HT1080 (cell line): ENCODE measurements at regions not wholly inside any gene's neighbourhood (a gene's known extent, or its start where the extent isn't known, plus 50 kb on each side); places are given as distances from the start of the nearest gene placed in this dataset.

ENCODE experiments used
- DNase-seq: peaks from one replicate; pipeline ENCODE4 v3.0.0-alpha.2; 2015; ENCODE audit warnings: low read depth

DNA sequence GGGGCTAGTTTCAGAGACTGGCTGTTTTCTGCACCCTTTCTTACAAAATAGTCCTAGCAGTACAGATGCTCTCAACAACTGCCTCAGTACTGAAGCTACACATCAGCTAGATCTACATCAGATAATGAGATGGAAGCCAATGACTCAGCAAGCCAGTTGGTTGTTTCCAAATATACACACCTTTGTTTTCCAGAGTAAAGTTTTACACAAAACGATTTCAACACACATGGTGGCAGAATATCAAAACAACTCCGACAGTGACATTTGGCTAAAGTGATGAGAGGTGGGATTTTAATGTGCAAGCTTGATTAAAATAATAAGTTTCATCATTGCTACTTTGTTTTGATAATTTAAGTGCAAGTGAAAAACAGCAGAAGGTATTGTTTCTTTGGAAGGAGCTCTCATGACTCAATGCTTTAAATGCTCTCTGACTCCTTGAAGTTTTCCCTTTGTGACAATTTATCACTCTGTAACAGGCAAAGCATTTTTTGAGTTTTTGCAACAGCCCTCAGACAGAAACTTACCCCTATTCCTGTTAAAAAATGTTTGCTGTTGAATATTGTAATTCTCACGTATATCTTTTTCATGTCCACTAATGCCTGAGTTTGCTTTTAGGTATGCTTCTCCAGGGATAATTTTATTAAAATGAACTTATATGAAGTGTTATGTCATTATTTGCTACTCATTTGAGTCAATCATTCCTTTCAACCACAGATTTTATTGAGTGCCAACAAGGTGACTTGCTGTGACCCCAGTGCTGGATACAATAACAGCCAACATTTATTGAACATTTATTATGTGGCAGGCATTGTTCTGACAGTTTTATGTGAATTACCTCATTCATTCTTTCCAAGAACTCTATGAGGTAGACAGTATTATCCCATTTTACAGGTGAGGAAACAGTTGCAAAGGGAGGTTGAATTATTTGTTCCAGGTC, 882.0 kb downstream of the TFAP2A start:
- DNase-seq, result peak; percentile 8

DNA sequence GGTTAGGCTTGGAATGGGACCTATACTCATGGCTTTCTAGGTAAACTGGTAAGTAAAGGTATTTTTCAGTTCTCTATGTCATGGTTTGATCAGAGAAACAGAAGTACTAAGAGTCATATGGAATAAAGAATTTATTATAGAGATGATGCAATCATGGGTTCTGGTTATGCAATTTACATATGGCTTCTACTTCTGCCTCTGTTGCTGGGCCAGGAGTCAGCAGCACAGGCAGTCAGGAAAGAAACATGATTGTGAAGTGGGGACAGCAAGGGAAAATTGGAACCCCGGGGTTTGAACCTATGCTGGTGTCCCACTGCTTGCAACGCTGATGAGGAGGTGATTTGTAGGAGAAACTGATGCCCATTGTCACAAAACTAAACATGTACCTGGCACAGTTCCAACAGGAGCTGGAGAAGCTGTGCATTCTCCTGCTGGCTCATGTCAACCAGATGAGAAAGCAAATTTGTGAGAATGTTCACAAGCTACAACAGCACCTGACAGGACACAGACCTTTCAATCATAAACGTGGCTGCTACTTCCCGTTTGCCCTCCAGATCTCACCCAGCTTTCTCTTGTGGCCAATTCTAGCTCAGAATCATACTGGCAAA, 887.1 kb downstream of the TFAP2A start:
- DNase-seq, result no peak

DNA sequence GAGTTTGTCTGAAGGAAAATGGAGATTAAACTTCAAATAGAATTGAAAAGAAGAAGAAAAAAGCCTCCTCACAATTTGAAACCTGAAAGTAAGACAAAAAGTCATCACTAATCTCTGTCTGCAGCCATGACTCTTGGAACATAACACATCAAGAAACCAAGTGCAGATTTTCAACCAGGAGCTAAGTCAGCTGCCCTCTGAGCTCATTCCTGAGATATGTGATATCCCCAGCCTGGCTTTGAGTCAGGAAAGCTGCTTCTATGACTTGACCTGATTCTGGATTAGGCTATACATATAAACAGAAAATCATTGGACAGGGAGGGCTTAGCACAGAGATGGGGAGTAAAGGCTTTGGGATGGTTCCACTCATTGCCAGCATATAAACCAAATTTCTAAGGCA, 891.4 kb downstream of the TFAP2A start:
- peak; percentile 77 for DNase-seq

DNA sequence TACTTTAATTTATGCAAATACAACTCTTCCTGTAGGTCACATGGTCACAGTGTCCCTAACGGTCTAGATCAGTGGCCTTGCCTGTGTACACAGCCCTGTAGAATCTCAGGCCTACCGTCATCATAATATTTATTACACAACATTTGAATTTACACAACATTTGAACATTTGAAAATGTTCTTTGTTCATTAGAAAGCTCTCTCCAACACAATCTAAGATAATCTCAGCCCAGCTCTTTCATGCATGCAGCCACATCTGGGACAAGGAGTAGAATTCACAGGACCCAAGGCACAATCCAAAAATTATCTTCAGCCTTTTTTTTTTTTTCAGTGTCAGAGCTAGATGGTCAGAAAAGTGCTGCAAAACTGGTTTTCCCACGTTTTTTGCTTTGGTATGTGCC, 892.8 kb downstream of the TFAP2A start:
- no peak for DNase-seq

DNA sequence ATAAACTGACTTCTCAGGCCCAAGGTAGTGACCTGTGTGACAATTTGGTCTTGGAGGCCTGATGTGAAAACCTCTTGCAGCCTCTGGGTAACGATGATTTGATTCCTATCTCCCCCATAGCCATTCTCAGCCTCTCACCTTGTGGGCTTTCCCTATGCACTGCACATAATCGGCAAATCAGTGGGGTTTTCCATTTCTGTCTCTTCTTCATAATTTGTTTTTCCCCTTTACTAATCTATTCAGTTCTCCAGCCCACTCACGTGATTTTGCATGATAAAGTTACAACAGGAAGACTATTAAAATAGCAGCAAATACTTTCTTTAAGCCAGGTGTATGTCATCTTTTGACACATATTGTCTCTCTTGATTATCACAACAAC, 893.7 kb downstream of the TFAP2A start:
- no peak for DNase-seq

DNA sequence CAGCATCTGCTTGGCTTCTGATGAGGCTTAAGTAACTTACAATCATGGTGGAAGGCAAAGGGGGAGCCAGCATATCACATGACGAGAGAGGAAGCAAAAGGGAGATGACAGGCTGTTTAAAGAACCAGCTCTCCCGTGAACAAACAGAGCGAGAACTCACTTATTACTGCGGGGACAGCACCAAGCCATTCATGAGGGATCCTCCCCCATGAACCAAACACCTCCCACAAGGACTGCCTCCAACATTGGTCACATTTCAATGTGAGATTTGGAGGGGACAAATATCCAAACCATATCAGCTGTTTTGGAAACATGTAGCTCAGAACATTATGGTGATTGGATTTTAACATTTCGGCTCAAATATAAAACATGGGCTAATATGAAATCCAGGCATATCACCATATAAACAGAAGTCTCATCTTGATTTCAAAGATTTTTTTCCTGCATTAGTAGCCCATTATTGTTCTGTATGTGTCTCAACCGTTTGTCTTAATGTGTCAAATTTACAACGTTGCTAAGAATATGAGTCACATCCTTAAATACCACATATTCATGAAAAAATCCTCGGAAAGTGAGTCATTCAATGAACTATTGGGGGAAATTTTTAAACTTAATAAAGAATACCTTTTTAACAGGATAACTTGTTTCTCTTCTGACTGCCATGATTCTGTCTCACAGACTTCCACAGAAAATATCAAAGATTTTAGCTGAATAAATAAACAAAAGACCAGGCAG, 894.3 kb downstream of the TFAP2A start:
- peak; percentile 91 for DNase-seq

DNA sequence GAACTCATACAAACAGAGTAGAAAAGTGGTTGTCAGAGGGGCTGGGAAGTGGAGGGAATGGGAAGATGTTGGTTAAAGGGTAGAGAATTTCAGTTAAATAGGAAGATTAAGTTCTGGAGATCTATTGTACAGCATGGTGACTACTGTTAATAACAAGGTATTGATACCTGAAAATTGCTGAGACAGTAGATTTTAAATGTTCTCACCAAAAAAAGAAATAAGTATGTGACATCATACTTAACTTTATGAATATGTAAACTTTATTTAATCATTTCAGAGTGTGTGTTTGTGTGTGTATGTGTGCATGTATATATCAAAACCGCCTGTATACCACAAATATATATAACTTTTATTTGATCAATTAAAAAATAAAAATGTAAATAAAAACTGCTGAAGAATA, 896.4 kb downstream of the TFAP2A start:
- no peak for DNase-seq

DNA sequence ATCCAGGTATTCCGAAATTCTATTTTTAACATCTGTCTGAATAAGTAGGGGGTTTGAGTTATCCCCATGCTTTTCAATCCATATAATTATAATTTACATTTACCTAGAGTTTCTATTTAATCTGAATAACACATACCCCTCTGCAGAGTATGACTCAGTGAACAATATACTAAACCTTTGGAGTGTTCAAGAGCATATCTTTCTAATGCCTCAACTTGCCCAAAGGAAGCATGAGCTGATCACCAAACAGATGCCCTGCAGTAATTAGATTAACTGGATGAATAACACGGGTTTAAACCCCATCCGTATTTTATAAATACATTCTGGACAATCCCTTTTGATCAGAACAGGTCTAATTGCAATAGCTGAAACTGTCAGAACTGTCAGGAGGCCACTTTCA, 897.1 kb downstream of the TFAP2A start:
- DNase-seq, result no peak

DNA sequence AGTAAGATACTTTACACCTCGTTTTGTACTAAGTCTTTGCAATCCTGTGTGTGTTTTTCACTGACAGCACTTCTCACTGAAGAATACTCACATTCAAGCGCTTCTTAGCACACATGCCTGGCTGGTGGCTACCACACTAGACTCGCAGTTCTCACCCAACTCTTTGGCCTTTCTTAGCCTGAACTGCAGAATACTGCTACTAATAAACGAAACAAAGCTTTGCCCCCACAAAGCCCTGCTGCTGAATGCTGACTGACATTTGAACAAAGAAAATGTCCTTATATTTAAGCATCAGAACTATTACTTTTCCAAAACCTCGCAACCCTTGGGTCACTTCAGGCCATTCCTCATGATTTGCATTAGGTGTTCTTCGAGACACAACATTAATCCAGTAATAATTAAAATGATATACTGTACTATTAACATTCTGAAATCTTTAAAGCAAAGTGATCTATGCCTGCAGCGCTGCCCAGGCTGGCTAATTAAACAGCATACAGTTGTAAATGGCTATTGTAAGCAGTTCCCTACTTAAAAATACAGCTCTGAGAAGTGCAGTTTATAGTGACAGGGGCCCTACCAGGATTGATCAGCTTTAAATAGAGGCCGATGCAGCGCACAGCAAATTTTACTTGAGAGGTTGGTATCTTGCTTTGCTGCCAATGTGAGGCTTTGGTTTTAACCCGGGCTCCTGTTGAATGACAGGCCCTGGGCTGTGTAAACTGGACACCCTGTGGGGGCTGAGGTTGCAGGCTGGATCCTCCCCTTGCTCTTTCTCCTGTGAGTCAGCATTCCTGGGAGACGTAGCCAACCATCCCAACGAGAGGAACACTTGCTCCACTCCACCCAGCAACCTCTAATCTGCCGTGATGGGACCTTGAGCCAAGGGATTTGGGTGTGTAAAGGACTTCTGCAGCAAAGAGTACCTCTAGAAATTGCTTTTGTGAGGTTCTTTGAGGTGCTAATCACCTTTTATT, 899.0 kb downstream of the TFAP2A start:
- DNase-seq, result peak; percentile 79

DNA sequence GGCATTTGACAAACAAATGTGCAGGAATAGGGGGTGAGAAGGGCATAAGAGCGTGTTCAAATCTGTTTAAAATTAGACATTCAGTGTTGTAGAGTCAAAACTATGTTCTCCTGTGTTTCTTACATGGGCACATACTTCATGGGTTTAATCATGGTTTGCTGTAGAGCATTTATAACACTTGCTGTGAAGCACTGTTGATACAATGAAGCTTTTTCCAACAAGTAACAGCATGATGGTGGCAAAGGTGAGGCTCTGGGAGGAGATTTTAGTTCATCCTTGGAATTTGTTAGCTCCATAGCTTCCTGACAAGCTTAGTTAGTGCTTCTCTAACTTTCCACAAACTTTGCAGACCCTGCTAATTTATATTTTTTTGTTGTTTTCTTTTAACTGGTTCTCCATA, 900.7 kb downstream of the TFAP2A start:
- no peak for DNase-seq

DNA sequence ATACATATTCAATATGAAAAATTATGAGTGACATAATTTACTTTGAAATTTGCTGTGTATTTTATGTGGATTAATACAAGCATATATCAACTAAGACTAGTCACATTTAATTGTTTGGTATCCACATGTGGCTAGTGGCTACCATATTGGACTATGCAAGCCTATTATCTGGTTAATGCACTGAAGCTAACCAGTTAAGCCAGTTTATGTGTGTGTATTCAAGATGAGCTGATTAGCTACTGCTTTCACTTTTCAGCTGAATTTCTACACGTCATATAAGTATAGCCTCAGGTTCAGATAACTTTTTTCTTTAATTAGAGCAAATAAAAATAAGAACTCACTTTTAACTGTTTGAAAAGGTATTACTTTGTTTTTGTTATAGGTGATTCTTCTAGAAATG, 903.7 kb downstream of the TFAP2A start:
- DNase-seq, result no peak

DNA sequence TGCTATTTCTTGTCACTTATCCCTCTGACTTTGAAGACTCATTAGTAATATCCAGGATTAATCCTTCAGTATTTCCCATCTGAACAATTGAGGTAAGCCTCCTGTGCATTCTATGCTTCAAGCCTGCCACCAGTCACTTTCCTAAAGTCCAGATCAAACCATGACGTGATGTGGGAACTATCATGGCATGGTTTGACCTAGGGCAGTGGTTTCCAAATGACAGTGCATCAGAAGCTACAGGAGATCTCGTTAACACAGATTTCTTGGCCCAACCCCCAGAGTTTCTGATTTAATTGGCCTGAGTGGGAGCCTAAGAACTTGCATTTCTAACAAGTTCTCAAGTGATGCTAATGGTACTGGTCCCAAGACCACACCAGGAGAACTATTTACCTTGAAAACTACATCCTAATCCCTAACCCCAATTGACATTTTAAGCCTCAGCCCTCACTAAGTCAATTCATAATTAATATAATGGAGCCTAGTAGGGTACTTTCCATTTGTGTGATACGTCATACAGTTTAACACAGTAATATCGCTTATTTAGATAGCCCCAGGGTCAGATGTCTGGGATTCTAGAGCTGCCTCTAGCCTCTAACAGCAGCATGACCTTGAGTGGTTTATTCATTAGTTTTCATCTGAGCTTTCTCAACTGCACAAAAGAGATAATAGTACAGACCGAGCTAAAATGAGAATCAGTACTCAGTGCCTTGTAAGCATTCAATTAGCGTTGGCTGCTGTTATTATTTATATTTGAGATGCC, 907.6 kb downstream of the TFAP2A start:
- no peak for DNase-seq

DNA sequence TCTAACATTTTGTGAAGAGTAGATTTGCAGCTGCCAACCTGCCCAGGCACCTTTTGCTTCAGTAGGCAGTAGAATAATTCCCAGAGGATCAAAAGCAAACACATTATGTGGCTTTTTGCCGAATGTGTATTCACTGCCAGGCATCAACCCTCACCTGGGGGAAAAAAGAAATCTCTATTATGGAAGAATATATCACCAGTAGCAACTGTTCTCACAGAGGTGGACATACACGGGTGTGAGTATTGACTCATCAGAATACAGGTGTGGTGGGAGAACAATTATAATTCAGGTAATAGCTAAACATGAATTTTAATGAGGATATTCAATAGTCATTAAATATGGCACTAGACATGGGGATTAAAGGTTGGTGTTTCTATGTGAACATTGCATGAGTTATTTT, 910.7 kb downstream of the TFAP2A start:
- no peak for DNase-seq

DNA sequence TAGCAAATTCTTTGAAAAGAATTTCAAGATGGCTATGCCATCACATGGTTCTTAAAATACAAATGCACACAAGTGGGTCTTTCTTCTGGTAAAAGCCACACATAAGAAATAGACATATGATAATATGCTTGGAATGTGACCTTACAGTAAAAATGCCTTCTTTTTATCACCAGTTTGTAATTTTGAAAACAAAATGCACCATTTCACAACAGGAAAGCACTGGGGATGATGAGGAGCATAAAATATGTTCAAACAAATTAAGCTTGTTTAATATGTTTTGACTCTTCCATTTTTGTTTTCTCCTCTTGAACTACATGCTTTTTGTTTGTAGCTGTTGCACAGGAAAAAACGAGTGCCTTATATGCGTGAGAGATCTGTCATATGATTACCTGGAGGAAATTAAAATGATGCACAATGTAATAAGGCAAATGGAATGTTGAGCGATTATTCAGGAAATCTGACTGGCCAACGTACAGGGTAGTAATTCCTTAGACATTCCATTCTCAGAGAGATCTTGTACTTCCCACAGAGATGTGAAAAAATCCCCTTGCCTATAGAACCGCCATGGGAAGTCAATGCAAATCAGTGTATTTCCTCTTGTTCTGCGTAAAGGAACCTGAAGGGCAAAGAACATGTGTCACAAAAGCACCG, 911.6 kb downstream of the TFAP2A start:
- DNase-seq, result peak; percentile 89

DNA sequence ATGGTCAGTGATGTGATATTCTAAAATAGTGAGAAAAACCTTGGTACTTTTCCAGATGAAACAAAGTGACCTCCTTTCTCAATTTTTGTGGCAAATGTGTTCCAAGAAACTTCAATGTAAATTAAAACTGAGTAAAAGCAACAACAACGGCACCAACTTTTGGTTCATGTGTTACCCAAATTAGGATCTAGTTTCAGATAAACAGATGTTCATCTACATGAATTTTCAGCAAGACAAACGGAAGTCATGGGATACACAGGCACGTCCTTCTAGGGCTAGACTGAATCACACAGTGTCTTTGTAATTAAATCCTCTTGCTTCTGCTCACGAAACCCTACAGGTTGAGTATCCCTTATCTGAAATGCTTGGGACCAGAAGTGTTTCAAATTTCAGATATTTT, 915.2 kb downstream of the TFAP2A start:
- no peak for DNase-seq

DNA sequence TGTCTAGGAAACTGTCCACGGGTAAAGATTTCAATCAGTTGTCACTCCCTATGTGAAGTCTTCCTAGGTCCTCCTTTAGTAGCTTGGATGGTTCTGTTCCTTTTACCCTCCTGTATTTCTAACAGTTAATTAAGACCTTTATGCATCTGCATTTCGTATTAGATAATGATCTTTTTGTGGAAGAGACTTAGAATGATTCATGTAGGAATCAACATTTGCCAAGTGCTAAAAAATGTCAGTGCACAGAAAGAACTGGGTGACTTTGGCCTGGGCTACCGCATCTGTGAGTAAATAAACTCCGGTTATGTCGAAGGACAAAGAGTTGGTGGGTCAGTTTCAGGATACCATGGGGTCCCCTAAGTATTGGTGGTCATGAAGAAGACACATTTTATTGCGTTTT, 918.0 kb downstream of the TFAP2A start:
- DNase-seq, result no peak

DNA sequence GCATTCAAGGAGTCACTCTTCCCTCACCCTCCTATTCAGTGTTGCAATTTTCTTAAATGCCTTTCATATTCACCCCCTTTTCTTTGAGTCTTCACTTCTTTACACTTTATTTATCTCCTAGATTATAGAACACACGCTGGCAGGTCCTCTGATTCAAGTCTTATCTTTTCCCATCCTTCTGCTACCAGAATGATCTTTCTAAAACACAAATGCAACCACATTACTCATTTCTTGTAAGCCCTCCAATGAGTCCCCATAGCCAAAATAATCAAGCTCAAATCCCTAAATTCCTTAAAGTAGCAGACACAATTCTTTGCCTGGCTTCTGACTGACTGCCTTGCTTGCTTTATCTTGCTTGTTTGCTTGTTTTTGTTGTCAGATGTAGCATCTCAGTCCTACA, 920.0 kb downstream of the TFAP2A start:
- no peak for DNase-seq

DNA sequence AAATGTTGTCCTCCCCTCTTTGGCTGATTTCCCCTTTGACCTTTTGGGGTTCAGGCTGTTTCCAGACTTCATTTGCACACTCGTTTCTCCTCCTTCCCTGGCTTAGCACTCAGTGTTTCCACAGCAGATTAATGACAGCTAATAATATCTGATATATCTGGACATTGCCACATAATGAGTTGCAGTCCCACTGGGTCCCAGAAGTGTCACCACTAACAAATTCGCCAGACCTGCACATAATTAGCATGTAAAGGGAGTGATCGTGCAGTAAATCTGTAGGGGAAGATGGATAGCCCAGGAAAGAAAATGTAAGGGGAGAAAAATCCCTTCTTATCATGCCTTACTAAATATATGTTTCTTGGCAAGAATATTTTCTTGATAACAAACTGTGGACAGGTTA, 922.1 kb downstream of the TFAP2A start:
- DNase-seq, result no peak

DNA sequence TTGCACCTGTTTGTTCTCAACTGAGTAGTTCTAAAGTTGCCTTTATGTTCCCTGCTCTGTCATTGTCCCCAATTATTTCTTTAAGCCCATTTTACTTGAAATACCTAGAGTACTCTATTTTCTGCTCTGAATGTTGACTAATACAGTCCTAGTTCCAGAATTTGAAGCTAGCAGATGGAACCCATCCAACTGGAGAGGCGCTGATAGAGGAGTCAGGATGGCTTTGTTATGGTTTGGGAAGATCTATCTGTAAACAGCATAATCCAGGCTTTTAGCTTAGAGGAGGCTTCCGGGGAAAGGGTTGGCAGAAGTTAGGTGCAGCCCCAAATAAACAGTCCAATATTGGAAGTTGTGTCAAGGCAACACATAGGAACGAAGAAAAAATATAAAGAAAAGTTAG, 927.7 kb downstream of the TFAP2A start:
- DNase-seq, result no peak

DNA sequence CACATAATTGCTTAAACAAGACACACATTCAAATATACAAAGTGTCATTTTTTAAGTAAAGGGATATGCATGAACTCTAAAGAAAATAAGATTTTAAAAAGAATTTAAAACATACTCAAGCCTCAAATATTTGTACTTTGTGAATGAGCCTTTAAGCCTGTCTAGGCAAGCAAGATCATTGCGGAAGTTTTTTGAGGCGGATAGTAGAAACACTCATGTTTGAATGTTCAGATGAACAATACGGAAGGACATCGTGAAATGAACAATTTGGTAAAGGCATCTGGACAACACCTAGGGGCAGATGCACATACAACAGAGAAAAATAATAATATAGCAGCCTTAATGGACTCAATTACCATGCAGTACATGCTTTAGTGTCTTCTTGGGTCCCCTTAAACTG, 928.9 kb downstream of the TFAP2A start:
- DNase-seq, result no peak
